Caki2 (cell line): ENCODE measurements at regions not wholly inside any gene's neighbourhood (a gene's known extent, or its start where the extent isn't known, plus 50 kb on each side); places are given as distances from the start of the nearest gene placed in this dataset.
"Not testable (repeated sequence)": the region's sequence is repeated elsewhere in the genome, so short reads cannot be mapped to it uniquely, and the experiment has no call there.

Source experiments
- DNase-seq: peaks from one replicate; pipeline ENCODE4 v3.0.0-alpha.2; 2015; ENCODE audit warnings: low read depth
- in situ Hi-C: cut with HindIII; loops from 2 replicates; pipeline ENCODE4 v1.10.0; 2016; ENCODE audit warnings: low sequenced_read_pairs, low pct_unique_long_range_greater_than_20kb, mixed read lengths

- no peak for DNase-seq
- in situ Hi-C loops, result no loop called here
Measured at GRCh38 chr3:26763723-26764122, 141.2 kb downstream of the LRRC3B start.

GRCh38 chr3:26766031-26766430 is 143.5 kb downstream of the LRRC3B start:
- DNase-seq, result no peak
- in situ Hi-C loops, result no loop called here

GRCh38 chr3:26768068-26768651 is 145.6 kb downstream of the LRRC3B start:
- in situ Hi-C loops, result no loop called here
- DNase-seq, result no peak

- in situ Hi-C loops, result no loop called here
- no peak for DNase-seq
Measured at GRCh38 chr3:26799679-26800317, 177.2 kb downstream of the LRRC3B start.

GRCh38 chr3:26807272-26807671 is 184.7 kb downstream of the LRRC3B start:
- in situ Hi-C loops, result no loop called here
- DNase-seq, result no peak

DNA sequence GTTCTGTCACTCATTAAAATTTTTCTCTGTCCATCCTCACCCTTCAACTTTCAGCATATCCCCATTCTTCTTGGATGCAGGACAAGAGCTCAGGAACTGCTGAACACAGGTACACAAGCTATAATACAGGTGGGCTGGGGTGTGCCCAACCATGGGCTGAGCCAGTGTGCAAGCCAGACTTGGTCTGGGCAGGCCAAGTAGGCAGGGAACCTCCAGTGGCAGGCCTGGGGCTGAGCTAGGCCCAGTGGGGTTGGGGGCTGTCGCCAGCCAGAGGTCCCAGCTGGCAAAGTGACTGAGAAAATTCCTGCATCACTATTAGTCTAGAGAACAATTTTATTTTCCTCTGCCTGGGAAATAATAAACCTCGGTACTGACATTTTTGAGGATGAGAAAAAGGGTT is 202.9 kb downstream of the LRRC3B start:
- DNase-seq, result no peak
- in situ Hi-C loops, result no loop called here

DNA sequence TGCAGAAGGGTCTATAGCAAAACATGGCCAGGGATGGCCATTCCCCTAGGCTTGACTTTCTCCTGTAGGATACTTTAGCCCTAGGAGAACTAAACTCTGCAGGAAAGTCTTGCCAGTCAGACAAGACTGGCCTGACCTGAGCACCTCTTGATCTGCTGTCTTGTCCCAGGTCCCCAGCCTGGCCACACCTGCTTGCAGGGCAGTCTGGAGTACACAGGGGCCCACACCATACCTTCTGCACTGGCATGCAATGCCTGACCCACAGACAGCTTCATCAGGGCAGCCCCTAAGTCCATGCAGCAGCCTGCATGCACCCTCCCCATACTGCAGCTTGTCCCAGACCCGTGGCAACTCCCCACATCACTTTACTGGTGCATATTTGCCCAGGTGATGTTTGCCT is 204.6 kb downstream of the LRRC3B start:
- no peak for DNase-seq
- in situ Hi-C loops, result no loop called here

DNA sequence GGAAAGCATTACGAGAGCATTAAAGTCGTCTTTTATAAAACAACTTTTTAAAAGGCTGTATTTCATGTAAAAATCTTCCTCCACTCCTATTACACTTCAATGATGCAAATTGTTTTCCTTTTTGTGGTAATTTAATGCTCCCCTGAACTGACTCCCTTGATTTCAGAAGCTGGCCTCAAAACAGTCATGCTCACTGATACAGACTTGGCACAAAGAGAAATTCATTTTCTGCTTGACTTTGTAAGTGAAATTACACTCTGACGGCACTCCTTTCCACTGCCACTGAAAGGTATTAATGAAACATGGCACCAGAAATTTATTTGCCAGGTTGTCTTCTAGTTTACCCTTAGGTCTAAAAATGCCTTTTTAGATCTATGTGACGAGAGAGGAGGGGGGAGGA is 215.5 kb downstream of the LRRC3B start:
- in situ Hi-C loops, result no loop called here
- no peak for DNase-seq

DNA sequence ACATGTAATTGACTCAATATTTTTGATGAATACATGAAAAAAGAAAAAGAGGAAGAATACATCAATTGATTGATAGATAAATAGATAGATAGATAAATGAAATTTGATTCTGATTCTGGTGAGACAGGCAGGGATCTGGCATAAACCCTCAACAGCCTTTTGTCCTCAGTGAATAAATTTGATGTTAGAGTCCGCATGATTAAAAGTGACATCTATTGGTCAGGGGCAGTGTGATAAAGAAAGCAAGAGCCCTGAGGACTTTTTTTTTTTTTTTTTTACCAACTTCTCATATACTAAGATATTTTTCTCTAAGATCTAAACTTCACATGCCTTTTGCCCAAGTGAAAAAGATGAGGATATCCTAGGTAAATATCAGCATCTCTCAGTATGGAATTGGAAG is 216.4 kb downstream of the LRRC3B start:
- in situ Hi-C loops, result no loop called here
- no peak for DNase-seq

DNA sequence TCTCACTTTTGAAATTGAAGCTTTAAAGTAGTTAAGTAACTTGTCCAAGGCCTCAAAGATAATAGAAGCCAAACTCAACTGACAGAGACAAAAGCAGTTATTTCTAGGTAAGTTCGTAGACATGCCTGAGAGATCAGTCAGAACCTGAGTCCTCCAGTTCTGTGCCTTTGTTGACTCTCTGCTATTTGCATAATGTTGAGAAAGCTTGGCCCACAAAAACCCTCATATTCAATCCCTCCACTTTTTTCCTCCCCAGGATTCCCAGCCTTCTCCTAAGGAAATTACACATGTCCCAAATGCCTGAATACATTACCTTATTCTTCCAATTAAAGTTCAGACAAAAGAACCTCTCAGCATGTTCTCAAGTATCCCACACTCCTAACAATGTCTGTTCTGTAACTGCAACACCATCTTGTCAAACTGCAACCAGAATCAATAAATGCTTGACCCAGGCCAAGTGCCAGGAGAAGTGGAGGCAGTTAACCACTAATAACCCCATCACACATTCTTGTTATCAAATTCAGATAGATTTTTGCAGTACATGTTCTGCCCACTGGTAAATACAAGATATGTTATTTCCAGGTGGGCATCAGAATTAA is 217.8 kb downstream of the LRRC3B start:
- in situ Hi-C loops, result no loop called here
- no peak for DNase-seq

DNA sequence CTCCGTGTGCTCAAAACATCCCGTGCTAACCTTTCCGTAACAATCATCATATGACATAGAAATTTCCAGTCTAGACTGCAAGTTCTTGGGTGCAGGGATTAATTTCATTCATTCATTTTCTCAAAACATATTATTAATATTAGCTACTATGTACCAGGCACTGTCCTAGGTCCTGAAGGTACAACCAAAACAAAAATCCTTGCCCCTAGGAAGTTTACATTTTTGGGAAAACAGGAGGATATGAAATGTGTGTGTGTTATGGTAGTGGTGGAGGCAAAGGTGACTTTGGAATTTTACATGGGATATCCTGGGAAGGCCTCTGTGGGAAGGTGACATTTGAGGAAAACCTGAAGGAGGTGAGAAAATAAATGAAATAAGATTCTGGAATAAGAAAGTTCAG is 222.6 kb downstream of the LRRC3B start:
- in situ Hi-C loops, result no loop called here
- no peak for DNase-seq

GRCh38 chr3:26847680-26848079 is 225.1 kb downstream of the LRRC3B start:
- in situ Hi-C loops, result no loop called here
- no peak for DNase-seq

- in situ Hi-C loops, result no loop called here
- DNase-seq, result no peak
Measured at GRCh38 chr3:26894443-26894842, 271.9 kb downstream of the LRRC3B start.

GRCh38 chr3:26915208-26915607 is 292.6 kb downstream of the LRRC3B start:
- in situ Hi-C loops, result no loop called here
- DNase-seq, result no peak

DNA sequence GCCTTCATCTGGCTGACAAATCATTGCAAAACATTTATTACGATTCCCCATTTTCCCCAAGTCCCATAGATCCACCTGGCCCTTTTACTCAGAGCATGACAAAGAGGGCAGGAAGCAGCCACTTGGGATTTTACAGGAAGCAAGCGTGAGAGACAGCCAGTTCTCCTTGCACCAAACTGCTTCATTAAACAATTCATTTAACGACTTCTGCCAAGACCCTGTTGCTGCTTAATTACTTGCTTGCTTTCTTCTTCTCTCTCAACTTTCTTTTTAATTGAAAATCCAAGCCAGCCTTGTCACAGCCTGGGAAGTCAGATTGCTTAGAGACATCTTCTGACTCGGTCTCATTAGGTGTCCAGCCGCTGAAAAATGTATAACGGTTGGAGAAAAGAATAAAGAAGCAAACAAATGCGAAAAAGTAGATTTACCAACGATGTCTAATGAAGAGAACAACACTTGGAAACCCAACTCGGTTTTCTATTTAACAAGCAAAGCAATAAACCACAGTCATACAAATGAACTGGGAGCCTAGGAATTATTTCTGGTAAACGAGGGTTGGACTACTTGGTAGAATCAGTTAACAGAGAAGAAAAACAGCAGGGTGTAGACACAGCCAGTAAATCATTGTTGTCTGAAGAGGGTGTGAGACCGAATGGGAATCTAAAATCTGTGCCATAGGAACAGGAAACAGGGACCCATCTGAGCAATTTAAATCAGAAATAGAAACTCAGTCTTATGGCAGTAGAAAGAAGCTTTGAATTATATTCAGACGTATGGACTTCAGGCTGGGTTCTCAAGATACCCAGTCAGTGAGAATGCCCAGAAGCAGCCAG is 298.3 kb downstream of the LRRC3B start:
- in situ Hi-C loops, result no loop called here
- DNase-seq, result no peak

GRCh38 chr3:26931896-26932295 is 309.3 kb downstream of the LRRC3B start:
- DNase-seq, result no peak
- in situ Hi-C loops, result no loop called here

DNA sequence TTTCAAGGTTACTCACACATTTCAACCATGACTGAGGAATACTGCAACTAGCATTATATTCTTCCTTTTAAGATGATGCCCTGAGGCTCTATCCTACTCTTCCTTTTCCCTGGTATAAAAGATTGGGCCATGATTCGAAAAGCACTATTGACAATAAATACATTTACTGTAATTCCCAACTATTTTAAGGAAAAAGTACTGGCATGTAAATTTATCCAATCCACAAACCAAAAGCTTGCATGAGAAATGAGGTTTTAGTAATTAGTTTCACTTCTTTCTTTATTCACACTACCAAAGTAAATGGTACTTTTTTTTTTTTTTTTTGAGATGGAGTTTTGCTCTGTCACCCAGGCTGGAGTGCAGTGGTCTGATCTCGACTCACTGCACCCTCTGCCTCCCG is 310.2 kb downstream of the LRRC3B start:
- DNase-seq, result no peak
- in situ Hi-C loops, result no loop called here

DNA sequence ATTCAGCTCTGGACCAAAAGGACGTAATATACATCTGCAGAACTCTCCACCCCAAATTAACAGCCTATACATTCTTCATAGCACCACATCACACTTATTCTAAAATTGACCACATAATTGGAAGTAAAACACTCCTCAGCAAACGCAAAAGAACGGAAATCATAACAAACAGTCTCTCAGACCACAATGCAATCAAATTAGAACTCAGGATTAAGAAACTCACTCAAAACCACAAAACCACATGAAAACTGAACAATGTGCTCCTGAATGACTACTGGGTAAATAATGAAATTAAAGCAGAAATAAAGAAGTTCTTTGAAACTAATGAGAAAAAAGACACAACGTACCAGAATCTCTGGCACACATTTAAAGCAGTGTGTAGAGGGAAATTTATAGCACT is 322.9 kb downstream of the LRRC3B start:
- in situ Hi-C loops, DNase-seq: not testable (repeated sequence)

- in situ Hi-C loops, result no loop called here
Measured at GRCh38 chr3:26960382-26960781, 337.8 kb downstream of the LRRC3B start.

More at GRCh38 chr3:26960382-26960781, 337.8 kb downstream of the LRRC3B start:
- DNase-seq, result no peak
